HG02678 (cell line): ENCODE measurements at regions not wholly inside any gene's neighbourhood (a gene's known extent, or its start where the extent isn't known, plus 50 kb on each side); places are given as distances from the start of the nearest gene placed in this dataset.
"Not testable (repeated sequence)": the region's sequence is repeated elsewhere in the genome, so short reads cannot be mapped to it uniquely, and the experiment has no call there.

Experiments
- ATAC-seq: cut with Tn5 transposase; IDR thresholded peaks from one replicate; pipeline ENCODE4 v1.9.1; 2021; ENCODE audit warnings: mild to moderate bottlenecking, moderate library complexity; ENCODE audit not compliant: unreplicated experiment

DNA sequence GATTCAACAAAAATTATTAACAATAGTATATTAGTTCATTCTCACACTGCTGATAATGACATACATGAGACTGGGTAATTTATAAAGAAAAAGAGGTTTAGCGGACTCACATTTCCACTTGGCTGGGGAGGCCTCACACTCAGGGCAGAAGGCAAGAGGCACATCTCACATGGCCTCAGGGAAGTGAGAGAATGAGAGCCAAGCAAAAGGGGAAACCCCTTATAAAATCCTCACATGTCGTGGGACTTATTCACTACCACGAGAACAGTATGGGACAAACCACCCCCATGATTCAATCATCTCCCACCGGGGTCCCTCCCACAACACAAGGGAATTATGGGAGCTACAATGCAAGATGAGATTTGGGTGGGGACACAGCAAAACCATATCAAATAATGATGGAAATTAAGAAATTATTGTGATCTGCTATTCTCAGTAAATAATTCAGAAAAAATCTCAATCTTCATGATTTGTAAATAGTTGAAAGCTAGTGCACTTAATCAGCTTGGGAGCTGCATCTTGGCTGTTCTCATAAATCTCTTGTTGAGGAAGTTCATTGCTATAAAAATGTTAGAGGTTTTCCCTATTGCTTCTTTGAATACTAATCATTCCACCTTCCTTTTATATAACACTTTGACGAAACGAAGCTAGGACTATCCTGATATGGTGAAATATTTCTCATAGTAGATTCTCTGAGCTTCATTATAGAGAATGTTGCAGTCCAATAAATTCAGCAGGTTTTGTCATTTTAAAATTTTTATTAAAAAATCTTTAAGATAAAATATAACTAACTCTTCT, 179.2 kb downstream of the SPDYE17 start:
- not testable (repeated sequence) for ATAC-seq

DNA sequence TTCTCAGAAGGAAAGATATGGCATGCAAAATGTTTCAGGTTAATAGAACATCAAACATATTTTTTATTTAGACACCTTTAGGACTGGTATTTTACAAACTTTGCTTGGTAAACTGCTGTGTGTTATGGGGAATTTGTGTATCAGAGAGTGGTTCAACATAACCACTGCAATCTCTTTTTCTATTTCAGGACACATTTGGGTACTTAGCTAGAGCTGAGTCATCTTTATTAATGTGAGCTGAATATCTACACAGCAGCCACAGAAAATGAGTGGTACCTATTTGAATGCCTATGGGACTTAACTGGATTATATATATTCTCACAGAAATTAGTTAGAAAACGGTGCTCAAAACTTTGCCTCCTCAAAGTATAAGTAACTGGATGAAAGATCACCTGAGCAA, 179.8 kb downstream of the SPDYE17 start:
- not testable (repeated sequence) for ATAC-seq

DNA sequence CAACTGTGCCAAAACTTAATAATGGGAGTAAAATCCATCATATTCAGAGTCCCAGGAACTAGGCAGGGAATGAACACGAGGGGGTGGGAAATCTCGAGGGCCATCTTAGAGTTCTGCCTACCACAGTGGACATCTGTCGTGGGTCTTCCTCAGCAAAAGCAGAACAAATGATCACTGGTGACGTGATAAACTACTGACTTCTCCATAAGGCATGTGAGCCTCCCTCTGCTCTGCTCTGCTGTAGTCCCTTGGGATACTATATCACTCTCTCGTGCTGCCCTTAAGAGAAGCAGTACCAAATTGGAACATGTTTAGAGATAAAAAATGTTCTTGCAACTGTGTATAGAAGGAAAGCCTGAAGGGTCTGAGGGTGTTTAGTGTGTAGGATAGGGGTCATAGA, 180.5 kb downstream of the SPDYE17 start:
- not testable (repeated sequence) for ATAC-seq

DNA sequence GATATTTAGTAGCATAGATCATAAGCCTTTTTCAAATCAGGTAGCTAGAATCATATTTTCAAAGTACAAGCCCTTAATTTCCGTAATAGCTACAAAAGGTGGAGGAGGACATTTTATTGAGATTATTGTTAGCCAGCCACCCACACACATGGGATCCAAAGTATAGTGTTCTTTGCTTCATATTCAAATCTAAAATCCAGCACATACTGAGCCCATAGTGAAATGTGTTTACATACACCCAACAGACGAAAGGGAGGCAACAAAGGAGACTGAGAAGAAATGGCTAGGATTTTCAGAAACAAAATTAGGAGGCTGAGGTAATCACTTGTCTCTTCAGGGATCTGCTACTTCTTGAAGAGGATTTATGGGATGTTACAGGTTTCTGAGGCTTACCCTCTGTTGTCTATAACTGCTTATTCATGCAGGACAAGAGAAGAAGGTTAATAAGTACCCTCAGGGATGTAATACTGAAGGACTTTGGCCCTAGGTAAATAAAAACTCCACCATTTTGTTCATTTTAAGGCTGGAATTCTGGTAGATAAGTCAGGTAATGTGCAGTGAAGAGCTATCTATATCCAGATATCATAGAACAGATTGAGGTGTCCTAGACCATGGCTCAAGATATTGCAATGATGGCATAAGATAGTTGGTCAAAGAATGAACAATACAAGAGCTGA, 182.1 kb downstream of the SPDYE17 start:
- ATAC-seq, result not testable (repeated sequence)

DNA sequence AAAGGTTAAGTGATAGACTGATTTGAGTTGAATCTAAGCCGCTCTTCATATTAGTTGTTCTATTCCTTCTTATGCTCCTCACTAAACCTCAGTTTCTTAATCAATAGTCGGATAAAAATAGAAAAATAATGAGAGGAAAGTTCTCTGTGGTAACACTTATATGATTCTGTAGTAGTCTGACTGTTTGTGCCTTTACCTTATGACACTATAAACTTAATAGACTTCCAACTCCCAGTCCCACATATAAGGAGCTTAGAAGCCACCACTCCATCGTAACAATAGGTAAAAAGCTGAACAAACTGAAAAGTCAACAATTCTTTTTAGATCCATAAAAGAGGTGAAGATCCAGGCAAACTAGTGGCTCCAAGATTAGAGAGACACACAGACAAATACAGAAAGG, 192.3 kb downstream of the SPDYE17 start:
- not testable (repeated sequence) for ATAC-seq

DNA sequence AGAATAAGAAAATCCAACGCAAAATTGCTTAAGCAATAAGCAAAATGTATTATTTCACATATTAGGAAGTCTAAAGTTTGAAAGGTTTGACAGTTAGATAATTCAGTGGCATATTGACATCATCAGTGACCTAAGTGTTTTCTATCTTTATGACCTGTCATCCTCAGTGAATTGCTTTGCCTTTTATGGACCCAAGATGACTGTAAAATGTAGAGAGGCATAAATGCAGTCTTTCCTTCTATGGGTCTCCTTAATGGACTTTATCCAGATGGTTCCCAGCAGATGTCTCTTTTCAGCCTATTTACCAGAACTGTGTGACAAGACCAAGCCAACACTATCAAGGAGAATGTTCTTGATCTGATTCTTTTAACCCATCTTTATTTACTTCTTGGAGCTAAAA, 192.9 kb downstream of the SPDYE17 start:
- ATAC-seq, result not testable (repeated sequence)

DNA sequence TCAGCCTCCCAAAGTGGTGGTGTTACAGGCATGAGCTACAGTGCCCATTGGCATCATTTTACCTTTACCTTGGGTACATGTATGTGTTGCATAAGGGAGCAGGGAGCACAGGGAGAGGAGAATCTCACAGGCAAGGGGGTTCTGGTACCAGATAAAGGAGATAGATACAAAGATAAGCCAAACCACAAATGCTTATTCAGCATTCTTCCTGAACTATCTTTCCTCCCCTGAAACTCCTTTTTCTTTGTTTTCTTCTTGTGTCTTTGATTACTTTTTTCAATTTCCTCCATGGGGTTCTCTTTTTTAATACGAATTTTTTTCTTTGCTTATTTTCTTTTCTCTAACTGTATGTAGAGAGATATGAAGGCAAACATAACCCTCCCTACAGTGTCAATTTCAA, 193.8 kb downstream of the SPDYE17 start:
- ATAC-seq, result not testable (repeated sequence)

DNA sequence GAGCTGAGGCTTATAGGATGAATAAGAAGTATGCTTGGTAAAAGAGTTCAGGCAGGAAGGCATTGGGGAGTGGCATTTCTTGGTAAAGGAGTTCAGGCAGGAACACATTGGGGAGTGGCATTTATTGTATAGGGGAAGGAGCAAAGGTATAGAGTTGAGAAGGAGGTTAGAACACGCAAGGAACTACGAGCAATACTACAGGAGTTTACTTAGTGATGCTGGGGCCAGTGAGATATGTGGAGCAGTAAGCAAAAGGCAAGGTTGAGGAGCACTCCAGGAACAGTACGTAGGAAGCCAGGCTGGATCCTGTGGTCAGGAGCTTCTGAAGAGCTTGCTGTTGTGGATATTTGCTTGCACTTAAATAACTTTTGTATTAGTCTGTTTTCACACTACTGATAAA, 202.2 kb upstream of the POMZP3 start:
- ATAC-seq, result not testable (repeated sequence)

DNA sequence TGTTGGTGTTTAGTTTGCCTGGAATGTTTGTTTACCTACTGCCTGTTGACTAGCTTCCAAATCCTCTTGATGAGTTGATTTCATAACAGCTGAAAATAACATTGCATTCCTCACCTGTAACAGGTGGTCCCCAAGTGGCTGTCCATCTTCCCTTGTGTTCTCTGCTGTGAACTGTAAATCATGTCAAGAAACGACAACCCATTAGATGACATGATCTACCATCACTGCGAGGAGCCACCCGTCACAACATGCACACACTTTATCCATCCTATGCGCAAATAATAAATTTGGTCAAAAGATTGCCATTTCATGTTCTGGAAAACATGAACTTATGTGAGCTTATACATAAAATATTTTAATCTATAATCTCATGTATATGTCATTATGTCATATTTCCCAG, 199.1 kb upstream of the POMZP3 start:
- ATAC-seq, result not testable (repeated sequence)

DNA sequence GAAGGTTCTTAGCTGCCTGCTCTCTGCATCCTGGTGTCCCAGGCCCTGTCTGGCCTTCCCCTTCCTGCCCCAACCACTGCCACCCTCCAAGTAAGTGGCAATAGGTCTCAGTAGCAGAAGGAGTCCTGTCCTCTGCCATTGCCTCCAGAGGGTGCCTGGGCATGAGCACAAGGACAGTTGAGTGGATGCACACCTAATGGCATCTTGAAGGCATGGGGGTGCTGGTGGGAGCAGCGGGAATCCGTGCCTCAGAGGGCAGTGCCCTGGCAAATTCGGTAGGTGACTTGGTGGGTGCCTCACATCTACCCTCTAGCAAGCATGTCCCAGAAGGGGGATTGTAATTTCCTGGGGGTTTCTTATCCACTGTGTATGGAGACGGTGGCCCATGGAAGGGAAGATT, 182.8 kb upstream of the POMZP3 start:
- ATAC-seq, result not testable (repeated sequence)

DNA sequence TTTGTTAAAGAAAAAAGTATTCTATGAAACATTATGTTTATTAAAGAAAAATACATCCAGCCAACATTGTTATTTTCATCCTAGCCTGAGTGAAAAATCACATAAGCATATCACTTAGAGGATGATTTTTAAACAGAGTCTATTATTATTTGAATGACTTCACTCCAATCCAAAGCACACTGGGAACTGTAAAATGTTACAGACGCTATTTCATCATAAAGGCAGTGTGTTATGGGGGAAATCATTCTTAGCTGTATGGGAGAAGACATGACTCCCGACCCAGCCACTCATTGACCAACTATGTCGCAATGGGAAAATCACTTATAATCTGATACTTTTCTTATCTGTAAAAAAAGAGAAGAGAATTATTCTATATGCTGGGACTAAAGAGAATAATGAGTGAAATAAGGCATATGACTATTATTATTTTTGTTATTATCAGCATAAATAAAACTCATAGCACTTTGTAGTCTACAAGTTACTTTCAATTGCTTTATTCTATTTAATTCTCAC, 180.6 kb upstream of the POMZP3 start:
- ATAC-seq, result not testable (repeated sequence)

DNA sequence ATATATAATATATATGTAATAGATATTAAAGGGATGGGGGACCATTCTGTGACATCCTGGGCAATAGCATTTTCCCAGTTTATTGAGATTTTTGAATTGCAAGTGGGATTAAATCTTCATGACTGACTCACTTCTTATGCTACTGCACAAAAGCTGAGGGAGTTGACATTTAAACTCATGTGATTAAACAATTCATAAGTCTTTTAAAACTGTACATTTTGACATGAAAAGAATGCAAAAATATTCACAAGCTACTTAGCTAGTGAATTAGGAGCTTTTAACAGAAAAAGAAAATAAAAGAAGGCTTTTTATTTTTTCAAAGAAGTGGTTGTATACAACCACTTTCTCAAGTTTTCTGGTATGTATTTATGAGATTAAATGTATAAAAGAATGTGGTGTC, 179.4 kb upstream of the POMZP3 start:
- ATAC-seq, result not testable (repeated sequence)

DNA sequence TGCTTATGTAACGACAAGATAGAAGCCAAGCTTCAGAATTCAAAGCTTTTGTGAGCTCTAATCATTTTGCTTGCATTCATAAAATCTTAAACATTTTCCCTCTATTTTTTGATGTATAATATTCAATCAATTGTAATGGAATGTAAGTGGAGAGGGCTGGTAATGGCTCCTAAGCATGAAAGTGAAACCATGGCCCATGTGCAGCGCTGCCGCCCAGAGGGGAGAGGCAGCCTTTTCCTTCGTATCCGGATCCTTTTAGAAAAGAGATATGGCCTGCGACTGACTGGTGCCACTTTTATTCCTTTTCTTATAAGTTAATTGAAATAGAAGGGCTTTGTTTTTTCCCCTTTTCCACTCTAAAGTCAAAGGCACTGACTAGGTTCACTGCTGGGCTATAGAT, 178.9 kb upstream of the POMZP3 start:
- not testable (repeated sequence) for ATAC-seq

DNA sequence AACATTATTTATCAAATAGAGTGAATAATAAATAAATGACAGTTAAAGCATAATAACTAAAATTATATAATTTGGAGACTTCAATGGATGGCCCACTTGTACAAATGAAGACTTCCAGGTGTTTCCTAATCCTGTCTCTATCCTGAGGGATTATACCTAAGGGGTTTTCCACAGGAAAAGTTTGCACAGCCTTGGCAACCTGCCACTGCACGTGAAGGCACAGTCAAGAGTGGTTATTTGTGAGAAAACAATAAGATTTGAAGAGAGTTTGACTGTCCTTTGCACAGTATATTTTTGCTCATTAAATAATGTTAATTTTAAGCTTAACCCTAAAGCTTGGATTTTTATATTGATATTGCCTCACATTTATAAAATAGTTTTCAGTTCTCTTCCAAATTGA, 178.2 kb upstream of the POMZP3 start:
- ATAC-seq, result not testable (repeated sequence)

DNA sequence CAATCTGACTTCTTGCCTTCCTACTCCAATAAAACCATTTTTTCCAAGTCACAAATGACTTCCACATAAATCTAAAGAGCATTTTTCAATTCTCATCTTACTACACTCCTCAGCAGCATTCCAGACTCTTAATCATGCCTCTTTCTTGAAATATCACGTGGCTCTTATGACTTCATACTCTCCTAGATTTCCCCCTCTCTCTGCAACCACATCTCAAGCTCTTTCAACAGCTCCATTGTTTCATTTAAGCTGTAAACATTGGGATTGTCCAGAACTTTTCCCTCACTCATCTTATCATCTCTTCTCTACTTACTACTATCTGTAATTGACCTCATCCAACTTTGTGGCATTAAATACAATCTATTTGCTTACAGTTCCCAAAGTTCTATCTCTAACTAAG, 170.6 kb upstream of the POMZP3 start:
- ATAC-seq, result not testable (repeated sequence)

DNA sequence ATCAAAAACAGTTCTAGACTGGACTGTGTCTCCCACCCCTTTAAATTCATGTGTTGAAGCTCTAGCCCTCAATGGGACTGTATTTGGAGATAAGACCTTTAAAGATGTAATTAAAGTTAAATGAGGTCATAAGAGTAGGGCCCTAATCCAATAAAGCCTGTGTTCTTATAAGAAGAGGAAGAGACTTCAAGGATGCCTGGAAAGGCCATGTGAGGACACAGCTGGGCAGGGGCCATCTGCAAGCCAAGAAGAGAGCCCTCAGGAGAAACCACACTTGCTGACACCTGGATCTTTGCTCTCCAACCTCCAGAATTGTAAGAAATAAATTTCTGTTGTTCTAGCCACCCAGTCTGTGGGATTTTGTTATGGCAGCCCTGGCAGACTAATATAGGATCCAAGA, 153.6 kb upstream of the POMZP3 start:
- ATAC-seq, result not testable (repeated sequence)

DNA sequence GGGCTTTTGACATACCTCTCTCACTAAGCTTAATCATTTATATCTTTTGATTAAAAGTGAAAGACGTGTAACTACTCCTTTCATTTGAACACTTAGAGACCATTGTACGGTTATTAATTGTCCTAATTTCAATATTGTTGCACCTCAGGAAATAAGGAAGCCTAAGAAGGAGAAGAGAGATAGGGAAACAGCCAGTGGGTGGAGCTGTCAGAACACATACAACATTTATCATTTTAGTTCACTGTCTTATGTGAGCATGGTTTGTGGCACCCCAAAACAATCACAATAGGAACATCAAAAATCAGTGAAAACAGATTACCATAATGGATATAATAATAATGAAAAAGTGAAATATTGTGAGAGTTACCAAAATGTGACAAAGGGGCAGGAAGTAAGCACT, 147.2 kb upstream of the POMZP3 start:
- ATAC-seq, result not testable (repeated sequence)

DNA sequence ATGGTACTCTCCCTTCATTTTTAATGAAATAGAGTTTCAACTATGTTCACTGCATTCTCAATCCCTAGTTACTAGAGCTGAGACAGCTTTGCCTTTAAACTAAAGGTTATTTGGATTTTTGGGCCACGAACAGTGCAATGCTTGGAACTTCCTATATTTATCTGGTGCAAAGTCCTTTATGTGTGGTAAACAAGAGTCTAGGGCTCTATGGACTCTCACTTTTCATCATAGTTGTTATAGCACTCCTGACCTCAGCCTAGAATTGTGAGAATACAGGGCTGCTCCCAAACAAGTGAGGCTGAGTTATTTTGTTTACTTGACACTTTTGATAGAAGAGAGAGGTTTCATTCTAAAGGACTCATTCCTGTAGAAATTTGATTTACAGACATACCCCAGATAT, 144.9 kb upstream of the POMZP3 start:
- not testable (repeated sequence) for ATAC-seq

DNA sequence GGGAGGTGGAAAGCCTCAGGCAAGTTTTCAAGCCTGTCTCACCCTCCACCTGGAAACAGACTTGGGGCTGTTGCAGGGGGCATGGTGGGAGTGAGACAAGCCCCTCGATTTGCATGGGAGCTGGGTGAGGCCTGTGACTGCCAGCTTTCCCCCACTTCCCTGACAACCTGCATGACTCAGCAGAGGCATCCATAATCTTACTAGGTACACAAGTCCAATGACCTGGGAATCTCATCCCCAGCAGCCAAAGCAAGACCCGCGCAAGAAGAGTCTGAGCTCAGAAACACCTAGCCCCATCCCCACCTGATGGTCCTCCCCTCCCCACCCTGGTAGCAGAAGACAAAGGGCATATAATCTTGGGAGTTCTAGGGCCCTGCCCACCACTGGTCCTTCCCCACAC, 136.9 kb upstream of the POMZP3 start:
- not testable (repeated sequence) for ATAC-seq

DNA sequence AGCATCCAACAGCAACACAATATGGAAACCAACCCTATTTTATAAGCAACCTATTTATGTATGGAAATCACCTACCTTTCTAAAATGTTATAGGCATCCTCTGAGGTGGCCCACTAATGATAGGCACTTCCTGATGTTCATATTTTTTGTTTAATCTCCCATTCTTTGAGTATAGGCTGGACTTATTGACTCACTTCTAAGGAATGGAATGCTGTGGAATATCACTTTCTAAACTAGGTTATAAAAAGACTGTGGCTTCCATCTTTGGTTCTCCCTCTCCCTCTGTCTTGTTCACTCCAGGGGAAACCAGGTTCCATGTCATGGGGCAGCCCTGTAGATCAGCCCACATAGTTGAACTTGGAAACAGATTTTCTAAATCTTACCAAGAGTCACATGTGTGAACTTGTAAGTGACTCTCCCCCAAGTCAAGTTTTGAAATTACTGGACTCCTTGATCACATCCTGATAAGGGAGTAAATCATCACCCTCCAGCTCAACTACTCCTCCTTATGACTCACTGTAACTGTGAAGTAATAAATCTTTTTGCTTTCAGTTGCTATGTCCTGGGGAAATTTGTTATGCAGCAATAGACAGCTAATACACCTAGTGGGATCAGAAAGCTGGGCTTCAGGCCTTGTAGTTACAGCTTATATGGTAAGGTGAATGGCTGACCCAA, 133.6 kb upstream of the POMZP3 start:
- not testable (repeated sequence) for ATAC-seq

DNA sequence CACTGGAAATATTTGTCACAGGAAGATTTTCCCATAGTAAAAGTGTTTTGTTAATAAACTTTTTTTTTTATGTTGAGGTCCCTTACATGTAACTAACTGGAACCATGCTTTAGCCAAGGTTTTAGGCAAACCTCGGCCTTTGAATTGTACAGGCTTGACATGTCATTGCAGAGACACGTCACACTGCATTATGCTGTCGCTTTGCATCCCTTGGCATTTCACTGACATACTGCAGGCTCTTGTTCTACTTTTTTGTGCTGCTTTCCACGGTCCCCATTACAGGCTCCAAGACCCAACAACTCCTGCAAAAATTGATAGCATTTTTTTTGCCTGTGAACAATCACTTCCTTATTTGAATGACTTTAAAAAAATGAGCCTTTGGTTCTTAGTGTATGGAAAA, 112.5 kb upstream of the POMZP3 start:
- not testable (repeated sequence) for ATAC-seq
